ENCODE measurements at regions not wholly inside any gene's neighbourhood (a gene's known extent, or its start where the extent isn't known, plus 50 kb on each side); places are given as distances from the start of the nearest gene placed in this dataset.

- Histone ChIP-seq H3K4me1 (peaks cover 0 to 8% (median 6%) of the 10 kb centered on the region in 4 donors), H3K4me3 (no peak overlapping the region), H3K36me3 (no peaks in the 10 kb centered on the region), H3K27me3 (no peaks in the 10 kb centered on the region), H3K27ac (no peak overlapping the region), H3K9me3 (no peaks in the 10 kb centered on the region)
- no peak for TF ChIP-seq EP300 (IDR thresholded peaks at IDR 0.05)
- no peak for TF ChIP-seq POLR2A (IDR thresholded peaks at IDR 0.05)
- no peak for TF ChIP-seq POLR2AphosphoS5 (IDR thresholded peaks at IDR 0.05)
- TF ChIP-seq, protein P1, sequence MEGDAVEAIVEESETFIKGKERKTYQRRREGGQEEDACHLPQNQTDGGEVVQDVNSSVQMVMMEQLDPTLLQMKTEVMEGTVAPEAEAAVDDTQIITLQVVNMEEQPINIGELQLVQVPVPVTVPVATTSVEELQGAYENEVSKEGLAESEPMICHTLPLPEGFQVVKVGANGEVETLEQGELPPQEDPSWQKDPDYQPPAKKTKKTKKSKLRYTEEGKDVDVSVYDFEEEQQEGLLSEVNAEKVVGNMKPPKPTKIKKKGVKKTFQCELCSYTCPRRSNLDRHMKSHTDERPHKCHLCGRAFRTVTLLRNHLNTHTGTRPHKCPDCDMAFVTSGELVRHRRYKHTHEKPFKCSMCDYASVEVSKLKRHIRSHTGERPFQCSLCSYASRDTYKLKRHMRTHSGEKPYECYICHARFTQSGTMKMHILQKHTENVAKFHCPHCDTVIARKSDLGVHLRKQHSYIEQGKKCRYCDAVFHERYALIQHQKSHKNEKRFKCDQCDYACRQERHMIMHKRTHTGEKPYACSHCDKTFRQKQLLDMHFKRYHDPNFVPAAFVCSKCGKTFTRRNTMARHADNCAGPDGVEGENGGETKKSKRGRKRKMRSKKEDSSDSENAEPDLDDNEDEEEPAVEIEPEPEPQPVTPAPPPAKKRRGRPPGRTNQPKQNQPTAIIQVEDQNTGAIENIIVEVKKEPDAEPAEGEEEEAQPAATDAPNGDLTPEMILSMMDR (IDR thresholded peaks at IDR 0.05), result no peak
- no peak for DNase-seq
- intact Hi-C loops (cut with DNase I), result no loop called here
Observed at GRCh38 chr6:43966374-43966658, 160.9 kb downstream of the MRPL14 start.

DNA sequence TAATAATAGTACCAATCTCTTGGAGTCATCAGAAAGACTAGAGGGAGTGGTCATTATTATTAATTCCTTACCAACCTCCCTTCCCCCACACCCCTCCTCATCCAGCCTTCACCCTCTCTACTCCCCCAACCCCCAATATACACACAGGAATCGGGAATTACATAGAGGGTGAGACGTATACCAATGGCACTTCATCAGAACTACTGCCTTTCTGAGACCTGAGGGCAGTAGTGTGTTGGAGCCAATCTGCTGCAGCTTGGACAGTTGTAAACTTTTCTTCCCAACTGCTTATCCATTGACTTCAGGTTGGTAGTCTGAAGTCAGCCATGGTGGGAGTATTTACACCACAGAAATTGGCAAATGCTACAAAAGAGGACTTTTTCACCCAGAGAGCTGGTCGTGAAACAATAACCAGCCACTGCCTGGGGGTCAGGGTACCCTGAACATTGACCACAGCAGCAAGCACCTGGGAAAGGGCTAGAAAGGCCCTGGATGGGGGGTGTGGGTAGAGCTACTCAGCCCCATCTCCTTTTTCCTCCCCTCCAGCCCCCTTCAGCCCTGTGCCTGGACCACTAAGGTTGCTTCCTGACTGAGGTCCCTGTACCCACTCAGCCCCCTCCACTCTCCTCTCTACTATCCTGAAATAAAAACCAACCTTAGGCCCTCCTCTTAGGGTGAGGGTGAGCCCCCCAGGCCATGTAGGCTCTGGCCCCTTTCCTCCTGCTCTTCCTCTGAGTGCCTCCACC lies 161.5 kb downstream of the MRPL14 start:
- Histone ChIP-seq H3K36me3 (no peaks in the 10 kb centered on the region), H3K9me3 (no peaks in the 10 kb centered on the region), H3K4me1 (peaks cover 0 to 2% (median under 1%) of the 10 kb centered on the region in 4 donors), H3K27me3 (no peaks in the 10 kb centered on the region), H3K4me3 (no peak overlapping the region), H3K27ac (no peak overlapping the region)
- WGBS, 2 donors, result 89 to 91% methylated on average over 3 of the region's 3 CpGs
- no peak for TF ChIP-seq POLR2AphosphoS5 (IDR thresholded peaks at IDR 0.05)
- TF ChIP-seq, protein P1 (IDR thresholded peaks at IDR 0.05), result no peak
- no peak for TF ChIP-seq EP300 (IDR thresholded peaks at IDR 0.05)
- no peak for DNase-seq
- intact Hi-C loops (cut with DNase I), result no loop called here

GRCh38 chr6:43964659-43965570 lies 162.3 kb downstream of the MRPL14 start:
- H3K27ac ChIP-seq, result no peak overlapping the region
- H3K36me3 ChIP-seq, result no peaks in the 10 kb centered on the region
- no peaks in the 10 kb centered on the region for H3K4me1 ChIP-seq
- intact Hi-C loops (cut with DNase I), result no loop called here
- WGBS, 2 donors, result 71 to 82% methylated on average over 6 of the region's 6 CpGs
- TF ChIP-seq EP300 (IDR thresholded peaks at IDR 0.05) (no peak), POLR2AphosphoS5 (IDR thresholded peaks at IDR 0.05) (no peak), POLR2A (IDR thresholded peaks at IDR 0.05) (no peak)
- TF ChIP-seq, protein P1 (IDR thresholded peaks at IDR 0.05), result no peak
- no peak overlapping the region for H3K4me3 ChIP-seq
- no peak for DNase-seq
- no peaks in the 10 kb centered on the region for H3K9me3 ChIP-seq
- no peaks in the 10 kb centered on the region for H3K27me3 ChIP-seq

- Histone ChIP-seq H3K4me1 (no peaks in the 10 kb centered on the region), H3K27me3 (no peaks in the 10 kb centered on the region), H3K9me3 (no peaks in the 10 kb centered on the region), H3K27ac (no peak overlapping the region), H3K4me3 (no peak overlapping the region), H3K36me3 (no peaks in the 10 kb centered on the region)
- intact Hi-C loops (cut with DNase I), result no loop called here
- WGBS, 2 donors, result 80 to 89% methylated on average over 6 of the region's 6 CpGs
- TF ChIP-seq POLR2AphosphoS5 (IDR thresholded peaks at IDR 0.05), result no peak
- TF ChIP-seq EP300 (IDR thresholded peaks at IDR 0.05), result no peak
- TF ChIP-seq POLR2A (IDR thresholded peaks at IDR 0.05), result no peak
- TF ChIP-seq, protein P1 (IDR thresholded peaks at IDR 0.05), result no peak
- DNase-seq, result no peak
Observed at GRCh38 chr6:43963877-43964658, 163.2 kb downstream of the MRPL14 start.

Measured in sigmoid colon (tissue), 6 donors.